ENCODE measurements at regions not wholly inside any gene's neighbourhood (a gene's known extent, or its start where the extent isn't known, plus 50 kb on each side); places are given as distances from the start of the nearest gene placed in this dataset.

DNA sequence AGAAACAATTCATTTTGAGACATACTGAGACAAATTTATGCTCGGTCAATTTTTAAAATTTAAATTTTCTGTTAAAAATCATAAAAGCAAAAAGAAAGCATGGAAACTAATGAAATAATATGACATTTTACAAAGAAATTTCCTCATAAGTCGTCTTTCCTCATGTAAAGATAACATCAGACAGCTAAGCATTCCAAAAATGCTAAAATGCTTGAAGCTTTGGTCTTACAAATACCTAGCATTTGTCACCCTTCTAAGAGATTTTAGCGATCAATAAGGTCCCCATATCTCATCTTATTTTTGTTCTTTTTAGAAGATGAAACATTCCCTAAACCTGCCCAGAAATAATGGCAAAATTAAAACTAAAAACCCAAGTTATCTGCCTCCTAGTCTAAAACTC, 68.5 kb upstream of the FREM2 start:
- TF ChIP-seq EP300 (IDR thresholded peaks at IDR 0.05; ENCODE audit: low read length) (no peak), RBFOX2 (IDR thresholded peaks at IDR 0.05; ENCODE audit: low read depth, low read length) (no peak), SPI1 (IDR thresholded peaks at IDR 0.05; ENCODE audit: borderline replicate concordance, low read depth, low read length) (no peak), PBX2 (CRISPR knock-in tag; IDR thresholded peaks at IDR 0.05; ENCODE audit: low read depth) (no peak), PBX2 (tag; conservative IDR thresholded peaks at IDR 0.05; ENCODE audit: low read depth) (no peak), ZNF766 (CRISPR knock-in tag; conservative IDR thresholded peaks at IDR 0.05) (no peak)
- TF ChIP-seq, protein P1, sequence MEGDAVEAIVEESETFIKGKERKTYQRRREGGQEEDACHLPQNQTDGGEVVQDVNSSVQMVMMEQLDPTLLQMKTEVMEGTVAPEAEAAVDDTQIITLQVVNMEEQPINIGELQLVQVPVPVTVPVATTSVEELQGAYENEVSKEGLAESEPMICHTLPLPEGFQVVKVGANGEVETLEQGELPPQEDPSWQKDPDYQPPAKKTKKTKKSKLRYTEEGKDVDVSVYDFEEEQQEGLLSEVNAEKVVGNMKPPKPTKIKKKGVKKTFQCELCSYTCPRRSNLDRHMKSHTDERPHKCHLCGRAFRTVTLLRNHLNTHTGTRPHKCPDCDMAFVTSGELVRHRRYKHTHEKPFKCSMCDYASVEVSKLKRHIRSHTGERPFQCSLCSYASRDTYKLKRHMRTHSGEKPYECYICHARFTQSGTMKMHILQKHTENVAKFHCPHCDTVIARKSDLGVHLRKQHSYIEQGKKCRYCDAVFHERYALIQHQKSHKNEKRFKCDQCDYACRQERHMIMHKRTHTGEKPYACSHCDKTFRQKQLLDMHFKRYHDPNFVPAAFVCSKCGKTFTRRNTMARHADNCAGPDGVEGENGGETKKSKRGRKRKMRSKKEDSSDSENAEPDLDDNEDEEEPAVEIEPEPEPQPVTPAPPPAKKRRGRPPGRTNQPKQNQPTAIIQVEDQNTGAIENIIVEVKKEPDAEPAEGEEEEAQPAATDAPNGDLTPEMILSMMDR (IDR thresholded peaks at IDR 0.05 in 2 of 3, conservative IDR thresholded peaks at IDR 0.05 in 1 of 3; ENCODE audit: insufficient read depth in 2 of 3, low read depth in 1 of 3, low read length in 3 of 3) = no peak
- TF ChIP-seq, protein P2, sequence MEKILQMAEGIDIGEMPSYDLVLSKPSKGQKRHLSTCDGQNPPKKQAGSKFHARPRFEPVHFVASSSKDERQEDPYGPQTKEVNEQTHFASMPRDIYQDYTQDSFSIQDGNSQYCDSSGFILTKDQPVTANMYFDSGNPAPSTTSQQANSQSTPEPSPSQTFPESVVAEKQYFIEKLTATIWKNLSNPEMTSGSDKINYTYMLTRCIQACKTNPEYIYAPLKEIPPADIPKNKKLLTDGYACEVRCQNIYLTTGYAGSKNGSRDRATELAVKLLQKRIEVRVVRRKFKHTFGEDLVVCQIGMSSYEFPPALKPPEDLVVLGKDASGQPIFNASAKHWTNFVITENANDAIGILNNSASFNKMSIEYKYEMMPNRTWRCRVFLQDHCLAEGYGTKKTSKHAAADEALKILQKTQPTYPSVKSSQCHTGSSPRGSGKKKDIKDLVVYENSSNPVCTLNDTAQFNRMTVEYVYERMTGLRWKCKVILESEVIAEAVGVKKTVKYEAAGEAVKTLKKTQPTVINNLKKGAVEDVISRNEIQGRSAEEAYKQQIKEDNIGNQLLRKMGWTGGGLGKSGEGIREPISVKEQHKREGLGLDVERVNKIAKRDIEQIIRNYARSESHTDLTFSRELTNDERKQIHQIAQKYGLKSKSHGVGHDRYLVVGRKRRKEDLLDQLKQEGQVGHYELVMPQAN (IDR thresholded peaks at IDR 0.05; ENCODE audit: borderline replicate concordance) = no peak
